OCI-LY3 (cell line): ENCODE measurements at regions not wholly inside any gene's neighbourhood (a gene's known extent, or its start where the extent isn't known, plus 50 kb on each side); places are given as distances from the start of the nearest gene placed in this dataset.

Experiments used
- EZH2phosphoT487 ChIP-seq: fragments of 200-600 bp; shearing (Covaris generic); IDR thresholded peaks from 2 replicates; pipeline ENCODE4 v1.6.1; 2018; ENCODE audit warnings: antibody characterized with exemption, mixed run types, low read depth
- TF ChIP-seq, protein P1 (sequence below): fragments of 200-600, 300-600 bp; sonication (generic); IDR thresholded peaks from 2 replicates; pipeline ENCODE4 v1.5.1; 2014; ENCODE audit warnings: antibody characterized with exemption, low read length, low read depth

DNA sequence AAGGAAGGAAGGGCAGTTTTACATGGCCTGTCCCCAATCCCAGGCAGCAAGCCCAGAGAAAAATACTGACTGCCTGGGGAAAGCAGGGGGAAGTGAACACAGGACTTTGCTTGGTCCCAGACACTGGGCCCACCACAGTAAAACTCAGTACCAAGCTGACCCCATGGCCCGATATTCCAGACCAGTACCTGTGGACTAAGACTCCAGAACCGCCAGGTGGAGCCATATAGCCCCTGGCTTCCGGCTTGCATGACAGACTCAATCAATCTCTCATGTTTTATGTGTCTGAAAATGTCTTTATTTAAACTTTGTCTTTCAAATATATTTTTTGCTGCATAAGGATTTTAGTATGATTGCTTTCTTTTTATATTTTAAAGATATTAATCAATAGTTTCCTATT is 767.9 kb upstream of the SLITRK6 start:
- TF ChIP-seq, protein P1, sequence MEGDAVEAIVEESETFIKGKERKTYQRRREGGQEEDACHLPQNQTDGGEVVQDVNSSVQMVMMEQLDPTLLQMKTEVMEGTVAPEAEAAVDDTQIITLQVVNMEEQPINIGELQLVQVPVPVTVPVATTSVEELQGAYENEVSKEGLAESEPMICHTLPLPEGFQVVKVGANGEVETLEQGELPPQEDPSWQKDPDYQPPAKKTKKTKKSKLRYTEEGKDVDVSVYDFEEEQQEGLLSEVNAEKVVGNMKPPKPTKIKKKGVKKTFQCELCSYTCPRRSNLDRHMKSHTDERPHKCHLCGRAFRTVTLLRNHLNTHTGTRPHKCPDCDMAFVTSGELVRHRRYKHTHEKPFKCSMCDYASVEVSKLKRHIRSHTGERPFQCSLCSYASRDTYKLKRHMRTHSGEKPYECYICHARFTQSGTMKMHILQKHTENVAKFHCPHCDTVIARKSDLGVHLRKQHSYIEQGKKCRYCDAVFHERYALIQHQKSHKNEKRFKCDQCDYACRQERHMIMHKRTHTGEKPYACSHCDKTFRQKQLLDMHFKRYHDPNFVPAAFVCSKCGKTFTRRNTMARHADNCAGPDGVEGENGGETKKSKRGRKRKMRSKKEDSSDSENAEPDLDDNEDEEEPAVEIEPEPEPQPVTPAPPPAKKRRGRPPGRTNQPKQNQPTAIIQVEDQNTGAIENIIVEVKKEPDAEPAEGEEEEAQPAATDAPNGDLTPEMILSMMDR, result peak; percentile 50
- TF ChIP-seq EZH2phosphoT487, result no peak
